ENCODE measurements at regions not wholly inside any gene's neighbourhood (a gene's known extent, or its start where the extent isn't known, plus 50 kb on each side); places are given as distances from the start of the nearest gene placed in this dataset.

GRCh38 chr10:120691625-120692024, 159.5 kb upstream of the WDR11 start:
- TF ChIP-seq CTCF (IDR thresholded peaks at IDR 0.05) (no peak), POLR2AphosphoS5 (IDR thresholded peaks at IDR 0.05) (no peak)

All from esophagus muscularis mucosa (tissue), 3 donors.